Stimulated activated memory B cell treated with anti-CD40 and anti-IgM and Interleukin-4, amounts not matched to agents 10 μg/mL and 1 μg/mL and 100 μg/mL, for 72 hours (primary cell): ENCODE measurements at regions not wholly inside any gene's neighbourhood (a gene's known extent, or its start where the extent isn't known, plus 50 kb on each side); places are given as distances from the start of the nearest gene placed in this dataset.
A peak's percentile ranks its signal among the peaks of the same experiment; 100 is the strongest.
"Not testable (repeated sequence)": the region's sequence is repeated elsewhere in the genome, so short reads cannot be mapped to it uniquely, and the experiment has no call there.

Experiments used
- ATAC-seq: fragments of 150-1000 bp; cut with Tn5 transposase; 2 replicates; pipeline ENCODE4 v1.10.0; 2021
- H3K27ac Mint-ChIP-seq: one replicate; pipeline ENCODE4 v1.8.0; 2022; ENCODE audit warnings: mild to moderate bottlenecking, mixed read lengths
- H3K27me3 Mint-ChIP-seq: one replicate; pipeline ENCODE4 v1.8.0; 2022; ENCODE audit warnings: mixed read lengths
- H3K36me3 Mint-ChIP-seq: one replicate; pipeline ENCODE4 v1.8.0; 2022; ENCODE audit warnings: mixed read lengths
- H3K4me1 Mint-ChIP-seq: one replicate; pipeline ENCODE4 v1.8.0; 2022; ENCODE audit warnings: mixed read lengths
- H3K4me3 Mint-ChIP-seq: one replicate; pipeline ENCODE4 v1.8.0; 2022; ENCODE audit warnings: mild to moderate bottlenecking, moderate library complexity, mixed read lengths
- H3K9me3 Mint-ChIP-seq: one replicate; pipeline ENCODE4 v1.8.0; 2022; ENCODE audit warnings: mixed read lengths

GRCh38 chr11:103736315-103737036 lies 300.0 kb upstream of the DDI1 start:
- no peak overlapping the region for H3K4me3 Mint-ChIP-seq
- no peak overlapping the region for H3K27ac Mint-ChIP-seq
- H3K9me3 Mint-ChIP-seq = no peaks in the 10 kb centered on the region
- H3K27me3 Mint-ChIP-seq = no peaks in the 10 kb centered on the region
- no peaks in the 10 kb centered on the region for H3K36me3 Mint-ChIP-seq
- H3K4me1 Mint-ChIP-seq = no peaks in the 10 kb centered on the region
- no peak for ATAC-seq

GRCh38 chr11:103737037-103737622 lies 299.3 kb upstream of the DDI1 start:
- no peaks in the 10 kb centered on the region for H3K4me1 Mint-ChIP-seq
- ATAC-seq = no peak
- no peaks in the 10 kb centered on the region for H3K9me3 Mint-ChIP-seq
- H3K27ac Mint-ChIP-seq = no peak overlapping the region
- H3K27me3 Mint-ChIP-seq = no peaks in the 10 kb centered on the region
- H3K4me3 Mint-ChIP-seq = no peak overlapping the region
- no peaks in the 10 kb centered on the region for H3K36me3 Mint-ChIP-seq

- Mint-ChIP-seq H3K27me3 (no peaks in the 10 kb centered on the region), H3K36me3 (no peaks in the 10 kb centered on the region), H3K4me3 (no peak overlapping the region), H3K27ac (no peak overlapping the region), H3K4me1 (no peaks in the 10 kb centered on the region), H3K9me3 (no peaks in the 10 kb centered on the region)
- ATAC-seq = no peak
These were observed 298.7 kb upstream of the DDI1 start for GRCh38 chr11:103737747-103738146.

DNA sequence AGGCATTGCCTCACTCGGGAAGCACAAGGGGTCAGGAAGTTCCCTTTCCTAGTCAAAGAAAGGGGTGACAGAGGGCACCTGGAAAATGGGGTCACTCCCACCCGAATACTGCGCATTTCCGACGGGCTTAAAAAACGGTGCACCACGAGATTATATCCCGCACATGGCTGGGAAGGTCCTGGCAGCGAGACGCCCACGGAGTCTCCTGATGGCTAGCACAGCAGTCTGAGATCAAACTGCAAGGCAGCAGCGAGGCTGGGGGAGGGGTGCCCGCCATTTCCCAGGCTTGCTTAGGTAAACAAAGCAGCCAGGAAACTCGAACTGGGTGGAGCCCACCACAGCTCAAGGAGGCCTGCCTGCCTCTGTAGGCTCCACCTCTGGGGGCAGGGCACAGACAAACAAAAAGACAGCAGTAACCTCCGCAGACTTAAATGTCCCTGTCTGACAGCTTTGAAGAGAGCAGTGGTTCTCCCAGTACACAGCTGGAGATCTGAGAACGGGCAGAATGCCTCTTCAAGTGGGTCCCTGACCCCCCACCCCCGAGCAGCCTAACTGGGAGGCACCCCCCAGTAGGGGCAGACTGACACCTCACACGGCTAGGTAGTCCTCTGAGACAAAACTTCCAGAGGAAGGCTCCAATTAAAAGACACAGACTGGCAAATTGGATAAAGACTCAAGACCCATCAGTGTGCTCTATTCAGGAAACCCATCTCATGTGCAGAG lies 297.2 kb upstream of the DDI1 start:
- not testable (repeated sequence) for H3K9me3 Mint-ChIP-seq, H3K27me3 Mint-ChIP-seq, ATAC-seq, H3K36me3 Mint-ChIP-seq, H3K4me1 Mint-ChIP-seq
- H3K27ac Mint-ChIP-seq = peak overlapping the region; percentile 44
- H3K4me3 Mint-ChIP-seq = peak overlapping the region; percentile 64

GRCh38 chr11:103744496-103745153 lies 291.8 kb upstream of the DDI1 start:
- Mint-ChIP-seq H3K9me3 (peaks cover 8% of the 10 kb centered on the region), H3K36me3 (no peaks in the 10 kb centered on the region), H3K27me3 (peaks cover 11% of the 10 kb centered on the region), H3K27ac (no peak overlapping the region), H3K4me1 (peaks cover 9% of the 10 kb centered on the region), H3K4me3 (no peak overlapping the region)
- ATAC-seq = no peak

- peaks cover 8% of the 10 kb centered on the region for H3K4me1 Mint-ChIP-seq
- H3K9me3 Mint-ChIP-seq = peaks cover 8% of the 10 kb centered on the region
- no peak for ATAC-seq
- H3K4me3 Mint-ChIP-seq = no peak overlapping the region
- peaks cover 30% of the 10 kb centered on the region for H3K27me3 Mint-ChIP-seq
- H3K36me3 Mint-ChIP-seq = no peaks in the 10 kb centered on the region
- H3K27ac Mint-ChIP-seq = no peak overlapping the region
These were observed 287.3 kb upstream of the DDI1 start for GRCh38 chr11:103749158-103749557.

DNA sequence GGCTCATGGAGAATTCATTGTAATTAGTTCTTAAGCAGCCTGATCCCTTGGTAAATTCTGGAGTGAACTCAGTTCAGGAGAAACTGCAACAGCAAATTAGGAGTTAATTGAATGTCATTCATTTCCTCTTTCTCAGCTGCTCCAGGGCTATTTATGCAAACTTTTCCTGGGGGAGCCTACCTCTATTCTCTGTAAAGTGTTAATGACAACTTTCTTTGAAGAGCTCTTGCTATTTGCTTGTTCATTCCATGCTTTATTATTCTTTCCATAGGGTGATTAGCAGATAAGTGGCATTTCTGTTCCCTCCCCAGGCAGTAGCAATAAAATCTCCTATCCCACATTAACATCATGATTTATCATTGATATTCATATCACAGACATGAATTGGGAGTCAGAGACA lies 267.6 kb upstream of the DDI1 start:
- Mint-ChIP-seq H3K36me3 (no peaks in the 10 kb centered on the region), H3K4me1 (no peaks in the 10 kb centered on the region), H3K4me3 (no peak overlapping the region), H3K27me3 (no peaks in the 10 kb centered on the region), H3K27ac (no peak overlapping the region), H3K9me3 (no peaks in the 10 kb centered on the region)
- ATAC-seq = no peak

- Mint-ChIP-seq H3K27ac (no peak overlapping the region), H3K4me1 (no peaks in the 10 kb centered on the region), H3K9me3 (no peaks in the 10 kb centered on the region), H3K4me3 (no peak overlapping the region), H3K27me3 (no peaks in the 10 kb centered on the region), H3K36me3 (no peaks in the 10 kb centered on the region)
- ATAC-seq = no peak
These were observed 263.4 kb upstream of the DDI1 start for GRCh38 chr11:103773059-103773458.

- no peaks in the 10 kb centered on the region for H3K36me3 Mint-ChIP-seq
These were observed 262.9 kb upstream of the DDI1 start for GRCh38 chr11:103773537-103773936.

GRCh38 chr11:103779054-103779453 lies 257.4 kb upstream of the DDI1 start:
- no peak for ATAC-seq
- Mint-ChIP-seq H3K36me3 (no peaks in the 10 kb centered on the region), H3K4me1 (no peaks in the 10 kb centered on the region), H3K9me3 (no peaks in the 10 kb centered on the region), H3K27ac (no peak overlapping the region), H3K4me3 (no peak overlapping the region), H3K27me3 (no peaks in the 10 kb centered on the region)

More at GRCh38 chr11:103773537-103773936, 262.9 kb upstream of the DDI1 start:
- Mint-ChIP-seq H3K27me3 (no peaks in the 10 kb centered on the region), H3K4me3 (no peak overlapping the region), H3K4me1 (no peaks in the 10 kb centered on the region), H3K9me3 (no peaks in the 10 kb centered on the region), H3K27ac (no peak overlapping the region)
- ATAC-seq = no peak

DNA sequence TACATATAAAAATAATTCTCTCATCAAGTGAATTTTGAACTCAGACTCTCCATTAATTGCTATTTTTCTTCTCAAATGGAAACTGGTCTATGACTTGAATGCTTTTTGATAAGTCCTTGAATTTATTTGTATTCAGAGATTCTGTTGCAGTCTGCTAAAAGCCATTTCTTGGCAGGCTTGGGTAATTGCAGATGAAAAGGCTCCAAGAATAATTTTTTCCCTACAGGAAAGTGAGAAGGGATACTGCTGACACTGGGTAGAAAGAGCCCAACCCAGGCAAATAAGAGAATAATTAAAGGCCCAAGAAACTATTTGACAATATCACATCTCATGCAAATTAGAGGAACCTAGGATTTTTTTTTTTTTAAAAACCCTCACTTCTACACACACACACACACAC lies 246.5 kb upstream of the DDI1 start:
- no peaks in the 10 kb centered on the region for H3K4me1 Mint-ChIP-seq
- H3K9me3 Mint-ChIP-seq = peaks cover 6% of the 10 kb centered on the region
- no peak overlapping the region for H3K27ac Mint-ChIP-seq
- ATAC-seq = no peak
- no peaks in the 10 kb centered on the region for H3K27me3 Mint-ChIP-seq
- H3K36me3 Mint-ChIP-seq = no peaks in the 10 kb centered on the region
- no peak overlapping the region for H3K4me3 Mint-ChIP-seq

- no peak overlapping the region for H3K4me3 Mint-ChIP-seq
- no peaks in the 10 kb centered on the region for H3K27me3 Mint-ChIP-seq
- H3K4me1 Mint-ChIP-seq = no peaks in the 10 kb centered on the region
- no peak overlapping the region for H3K27ac Mint-ChIP-seq
- H3K9me3 Mint-ChIP-seq = peaks cover 6% of the 10 kb centered on the region
- H3K36me3 Mint-ChIP-seq = no peaks in the 10 kb centered on the region
- no peak for ATAC-seq
These were observed 243.4 kb upstream of the DDI1 start for GRCh38 chr11:103792981-103793468.

- no peaks in the 10 kb centered on the region for H3K4me1 Mint-ChIP-seq
- no peaks in the 10 kb centered on the region for H3K27me3 Mint-ChIP-seq
- no peak overlapping the region for H3K4me3 Mint-ChIP-seq
- no peaks in the 10 kb centered on the region for H3K36me3 Mint-ChIP-seq
- no peak overlapping the region for H3K27ac Mint-ChIP-seq
- ATAC-seq = no peak
- peaks cover 6% of the 10 kb centered on the region for H3K9me3 Mint-ChIP-seq
These were observed 242.2 kb upstream of the DDI1 start for GRCh38 chr11:103794262-103794661.

DNA sequence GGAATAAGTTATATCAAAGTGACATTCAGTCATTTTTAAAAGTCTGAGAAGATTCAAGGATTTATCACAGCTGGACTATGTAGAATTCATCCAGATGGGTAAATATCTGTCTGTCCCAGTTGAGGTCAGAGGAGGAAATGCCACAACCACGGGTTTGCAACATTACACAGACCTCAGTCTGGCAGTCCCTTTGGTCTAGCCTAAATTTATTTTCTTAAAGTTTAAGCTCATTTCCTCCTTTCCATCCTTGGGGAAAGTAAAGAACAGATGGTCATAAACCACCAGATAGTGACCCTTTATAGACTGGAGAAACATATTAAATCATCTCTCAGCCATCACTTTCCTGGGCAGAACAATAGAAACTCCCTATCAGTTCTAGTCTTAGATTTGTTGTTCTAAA lies 238.4 kb upstream of the DDI1 start:
- no peak overlapping the region for H3K4me3 Mint-ChIP-seq
- no peaks in the 10 kb centered on the region for H3K36me3 Mint-ChIP-seq
- H3K9me3 Mint-ChIP-seq = no peaks in the 10 kb centered on the region
- no peaks in the 10 kb centered on the region for H3K27me3 Mint-ChIP-seq
- H3K27ac Mint-ChIP-seq = no peak overlapping the region
- ATAC-seq = no peak
- no peaks in the 10 kb centered on the region for H3K4me1 Mint-ChIP-seq

- H3K27ac Mint-ChIP-seq = no peak overlapping the region
- no peaks in the 10 kb centered on the region for H3K36me3 Mint-ChIP-seq
- ATAC-seq = no peak
- H3K27me3 Mint-ChIP-seq = no peaks in the 10 kb centered on the region
- no peaks in the 10 kb centered on the region for H3K9me3 Mint-ChIP-seq
- H3K4me3 Mint-ChIP-seq = no peak overlapping the region
- no peaks in the 10 kb centered on the region for H3K4me1 Mint-ChIP-seq
These were observed 238.0 kb upstream of the DDI1 start for GRCh38 chr11:103798446-103798845.
